Prostate gland (tissue), 2 donors: ENCODE measurements at regions not wholly inside any gene's neighbourhood (a gene's known extent, or its start where the extent isn't known, plus 50 kb on each side); places are given as distances from the start of the nearest gene placed in this dataset.

ENCODE experiments used
- DNase-seq: peaks from one replicate; pipeline ENCODE4 v3.0.0-alpha.2; 2019; ENCODE audit warnings: low spot score
- H3K27ac ChIP-seq, 2 donors: fragments of 200-600 bp; sonication (generic); 2 replicates each; pipeline ENCODE4 v1.5.1; 2017 to 2019
- H3K27me3 ChIP-seq: fragments of 200-600 bp; sonication (generic); replicated peaks from 2 replicates; pipeline ENCODE4 v1.5.1; 2019; ENCODE audit not compliant: insufficient read depth
- H3K36me3 ChIP-seq, 2 donors: fragments of 200-600 bp; sonication (generic); 1 replicate in 1 of 2; 2 replicates in 1 of 2; pipeline versions ENCODE4 v1.5.1 to v1.8.1; 2017 to 2019
- H3K4me1 ChIP-seq: fragments of 200-600 bp; sonication (generic); replicated peaks from 2 replicates; pipeline ENCODE4 v1.5.1; 2019
- H3K4me3 ChIP-seq, 2 donors: fragments of 200-600 bp; sonication (generic); 2 replicates each; pipeline ENCODE4 v1.5.1; 2017 to 2019
- H3K9me3 ChIP-seq: fragments of 200-600 bp; sonication (generic); 2 replicates; pipeline ENCODE4 v1.5.1; 2017
- POLR2A ChIP-seq: fragments of 450-650 bp; IDR thresholded peaks from one replicate; pipeline ENCODE4 v1.6.1; 2016; ENCODE audit warnings: antibody characterized with exemption, mild to moderate bottlenecking
- POLR2AphosphoS5 ChIP-seq: sonication (generic); formaldehyde crosslinking; IDR thresholded peaks from one replicate; pipeline ENCODE4 v1.6.1; 2017; ENCODE audit warnings: antibody characterized with exemption
- WGBS: methylation state at CpG from one replicate; pipeline ENCODE4 v1.1.5; 2018; 5-methylcytosine and 5-hydroxymethylcytosine counted together
- intact Hi-C: fragments of 100-400 bp; cut with DNase I; formaldehyde crosslinking; loops from one replicate; pipeline ENCODE4 v1.14.2; 2022
- TF ChIP-seq, protein P1 (sequence below), 4 experiments: fragments of 200-600 bp in 2 of 4; fragments of 450-650 bp in 2 of 4; sonication (generic) in 2 of 4; IDR thresholded peaks; 1 replicate in 3 of 4; 2 replicates in 1 of 4; pipeline ENCODE4 v1.5.1; 2016 to 2019; ENCODE audit warnings: antibody characterized with exemption in 4 of 4, mild to moderate bottlenecking in 2 of 4, moderate library complexity in 2 of 4

GRCh38 chr11:95490625-95491024 is 259.6 kb upstream of the SESN3 start:
- H3K4me3 ChIP-seq, result no peak overlapping the region
- H3K27ac ChIP-seq, result no peak overlapping the region
- H3K9me3 ChIP-seq, result no peaks in the 10 kb centered on the region
- no peaks in the 10 kb centered on the region for H3K27me3 ChIP-seq
- WGBS, result 54% methylated on average over 1 of the region's 1 CpG
- no peaks in the 10 kb centered on the region for H3K36me3 ChIP-seq
- intact Hi-C loops, result no loop called here
- H3K4me1 ChIP-seq, result no peaks in the 10 kb centered on the region
- TF ChIP-seq POLR2AphosphoS5 (no peak), POLR2A (no peak)
- TF ChIP-seq, protein P1, sequence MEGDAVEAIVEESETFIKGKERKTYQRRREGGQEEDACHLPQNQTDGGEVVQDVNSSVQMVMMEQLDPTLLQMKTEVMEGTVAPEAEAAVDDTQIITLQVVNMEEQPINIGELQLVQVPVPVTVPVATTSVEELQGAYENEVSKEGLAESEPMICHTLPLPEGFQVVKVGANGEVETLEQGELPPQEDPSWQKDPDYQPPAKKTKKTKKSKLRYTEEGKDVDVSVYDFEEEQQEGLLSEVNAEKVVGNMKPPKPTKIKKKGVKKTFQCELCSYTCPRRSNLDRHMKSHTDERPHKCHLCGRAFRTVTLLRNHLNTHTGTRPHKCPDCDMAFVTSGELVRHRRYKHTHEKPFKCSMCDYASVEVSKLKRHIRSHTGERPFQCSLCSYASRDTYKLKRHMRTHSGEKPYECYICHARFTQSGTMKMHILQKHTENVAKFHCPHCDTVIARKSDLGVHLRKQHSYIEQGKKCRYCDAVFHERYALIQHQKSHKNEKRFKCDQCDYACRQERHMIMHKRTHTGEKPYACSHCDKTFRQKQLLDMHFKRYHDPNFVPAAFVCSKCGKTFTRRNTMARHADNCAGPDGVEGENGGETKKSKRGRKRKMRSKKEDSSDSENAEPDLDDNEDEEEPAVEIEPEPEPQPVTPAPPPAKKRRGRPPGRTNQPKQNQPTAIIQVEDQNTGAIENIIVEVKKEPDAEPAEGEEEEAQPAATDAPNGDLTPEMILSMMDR (IDR thresholded peaks at IDR 0.05), result no peak
- DNase-seq, result no peak

- H3K27ac ChIP-seq, result no peak overlapping the region
- WGBS, result 70% methylated on average over 5 of the region's 5 CpGs
- no peaks in the 10 kb centered on the region for H3K9me3 ChIP-seq
- no peaks in the 10 kb centered on the region for H3K36me3 ChIP-seq
- H3K4me3 ChIP-seq, result no peak overlapping the region
- no peak for DNase-seq
- H3K4me1 ChIP-seq, result no peaks in the 10 kb centered on the region
- TF ChIP-seq POLR2A (no peak), POLR2AphosphoS5 (no peak)
- TF ChIP-seq, protein P1 (IDR thresholded peaks at IDR 0.05), result no peak
- intact Hi-C loops, result no loop called here
- no peaks in the 10 kb centered on the region for H3K27me3 ChIP-seq
Observed at GRCh38 chr11:95487938-95488337, 256.9 kb upstream of the SESN3 start.

- Histone ChIP-seq H3K4me3 (no peak overlapping the region), H3K27ac (no peak overlapping the region), H3K4me1 (no peaks in the 10 kb centered on the region), H3K36me3 (no peaks in the 10 kb centered on the region), H3K9me3 (no peaks in the 10 kb centered on the region), H3K27me3 (no peaks in the 10 kb centered on the region)
- 57% methylated on average over 2 of the region's 2 CpGs for WGBS
- TF ChIP-seq POLR2AphosphoS5, result no peak
- TF ChIP-seq POLR2A, result no peak
- TF ChIP-seq, protein P1 (IDR thresholded peaks at IDR 0.05), result no peak
- intact Hi-C loops, result no loop called here
- no peak for DNase-seq
Observed at GRCh38 chr11:95487391-95487790, 256.4 kb upstream of the SESN3 start.

DNA sequence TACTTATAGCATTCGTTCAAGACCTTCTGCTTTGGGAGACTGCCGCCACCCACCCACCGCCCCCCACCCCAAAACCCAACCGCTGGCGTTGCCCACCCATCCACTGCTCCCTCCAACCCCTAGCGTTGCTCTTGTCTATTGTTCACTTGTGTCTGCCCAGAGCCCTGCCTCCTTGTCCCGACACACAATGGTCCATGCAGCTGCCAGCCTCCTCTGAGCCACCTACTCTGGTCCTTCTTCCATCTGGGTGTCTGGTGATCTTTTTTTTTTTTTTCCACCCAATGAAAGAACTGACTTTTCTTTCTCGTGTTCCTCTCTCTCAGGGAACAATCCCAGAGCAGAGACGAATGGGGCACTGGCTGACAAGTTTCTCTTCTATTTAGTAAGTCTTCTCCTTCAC is 256.0 kb upstream of the SESN3 start:
- 91% methylated on average over 9 of the region's 9 CpGs for WGBS
- TF ChIP-seq POLR2A, result no peak
- TF ChIP-seq, protein P1 (IDR thresholded peaks at IDR 0.05), result no peak
- no peak for TF ChIP-seq POLR2AphosphoS5
- Histone ChIP-seq H3K36me3 (no peaks in the 10 kb centered on the region), H3K27me3 (no peaks in the 10 kb centered on the region), H3K4me1 (no peaks in the 10 kb centered on the region), H3K27ac (no peak overlapping the region), H3K9me3 (no peaks in the 10 kb centered on the region), H3K4me3 (no peak overlapping the region)
- intact Hi-C loops, result no loop called here
- no peak for DNase-seq

GRCh38 chr11:95486466-95486865 is 255.5 kb upstream of the SESN3 start:
- H3K9me3 ChIP-seq, result no peaks in the 10 kb centered on the region
- no peak for DNase-seq
- 86% methylated on average over 2 of the region's 2 CpGs for WGBS
- H3K4me1 ChIP-seq, result no peaks in the 10 kb centered on the region
- no peaks in the 10 kb centered on the region for H3K27me3 ChIP-seq
- no peak for TF ChIP-seq POLR2A
- intact Hi-C loops, result no loop called here
- H3K4me3 ChIP-seq, result no peak overlapping the region
- H3K36me3 ChIP-seq, result no peaks in the 10 kb centered on the region
- no peak overlapping the region for H3K27ac ChIP-seq
